GM23338 (cell line): ENCODE measurements at regions not wholly inside any gene's neighbourhood (a gene's known extent, or its start where the extent isn't known, plus 50 kb on each side); places are given as distances from the start of the nearest gene placed in this dataset.

Experiments
- ATAC-seq: fragments of 200-7000 bp; cut with Tn5 transposase; 3 replicates; pipeline ENCODE4 v1.9.1; 2020
- DNase-seq: peaks from one replicate; pipeline ENCODE4 v3.0.0-alpha.2; 2015; ENCODE audit warnings: low spot score
- H2AFZ ChIP-seq: fragments of 200-600 bp; sonication (generic); 2 replicates; pipeline ENCODE4 v1.8.0; 2016; ENCODE audit warnings: antibody characterized with exemption, mild to moderate bottlenecking, moderate library complexity
- H3F3A ChIP-seq: fragments of 200-600 bp; sonication (generic); replicated peaks from 2 replicates; pipeline ENCODE4 v1.8.0; 2017; ENCODE audit warnings: antibody characterized with exemption, mixed run types, low read depth
- H3K27ac ChIP-seq: fragments of 200-600 bp; sonication (generic); 2 replicates; pipeline ENCODE4 v1.6.1; 2016; ENCODE audit warnings: low read depth
- H3K27me3 ChIP-seq: fragments of 200-600 bp; sonication (generic); 2 replicates; pipeline ENCODE4 v1.8.0; 2016; ENCODE audit warnings: mild to moderate bottlenecking, mixed run types, moderate library complexity; ENCODE audit not compliant: insufficient read depth
- H3K36me3 ChIP-seq: fragments of 200-600 bp; sonication (generic); 2 replicates; pipeline ENCODE4 v1.8.0; 2016; ENCODE audit warnings: mild to moderate bottlenecking; ENCODE audit not compliant: insufficient read depth
- H3K4me1 ChIP-seq: fragments of 200-600 bp; sonication (generic); 2 replicates; pipeline ENCODE4 v1.8.0; 2016; ENCODE audit warnings: mild to moderate bottlenecking, moderate library complexity; ENCODE audit not compliant: insufficient read depth
- H3K4me2 ChIP-seq: fragments of 200-600 bp; sonication (generic); 2 replicates; pipeline ENCODE4 v1.7.1; 2017; ENCODE audit warnings: mixed run types
- H3K4me3 ChIP-seq: fragments of 200-600 bp; sonication (generic); 2 replicates; pipeline ENCODE4 v1.6.1; 2016; ENCODE audit warnings: mixed run types
- H3K79me2 ChIP-seq: fragments of 200-600 bp; sonication (generic); replicated peaks from 2 replicates; pipeline ENCODE4 v1.8.0; 2017; ENCODE audit warnings: mild to moderate bottlenecking; ENCODE audit not compliant: insufficient read depth
- H3K9me2 ChIP-seq: fragments of 200-600 bp; sonication (generic); 2 replicates; pipeline ENCODE4 v1.8.0; 2017; ENCODE audit not compliant: insufficient read depth
- H4K20me1 ChIP-seq: fragments of 200-600 bp; sonication (generic); replicated peaks from 2 replicates; pipeline ENCODE4 v1.8.0; 2017; ENCODE audit warnings: mild to moderate bottlenecking; ENCODE audit not compliant: insufficient read depth
- H3K27ac Mint-ChIP-seq: 2 replicates; pipeline ENCODE4 v1.8.0; 2020; ENCODE audit warnings: inconsistent platforms, mild to moderate bottlenecking, moderate library complexity, mixed read lengths
- H3K27me3 Mint-ChIP-seq: 3 replicates; pipeline ENCODE4 v1.8.0; 2022; ENCODE audit warnings: low read depth, mild to moderate bottlenecking, moderate library complexity, mixed read lengths, inconsistent platforms; ENCODE audit not compliant: insufficient read depth, poor library complexity
- H3K36me3 Mint-ChIP-seq: 3 replicates; pipeline ENCODE4 v1.8.0; 2021; ENCODE audit warnings: low read depth, mild to moderate bottlenecking, inconsistent platforms, moderate library complexity, mixed read lengths
- H3K4me1 Mint-ChIP-seq: 3 replicates; pipeline ENCODE4 v1.8.0; 2020; ENCODE audit warnings: mild to moderate bottlenecking, inconsistent platforms, mixed read lengths
- H3K4me3 Mint-ChIP-seq: 3 replicates; pipeline ENCODE4 v1.8.0; 2021; ENCODE audit warnings: moderate library complexity, mild to moderate bottlenecking, inconsistent platforms, mixed read lengths
- H3K9me3 Mint-ChIP-seq: 3 replicates; pipeline ENCODE4 v1.8.0; 2020; ENCODE audit warnings: moderate library complexity, mild to moderate bottlenecking, inconsistent platforms, mixed read lengths
- CREB1 ChIP-seq: fragments of 250-450 bp; sonication (Bioruptor Pico); IDR thresholded peaks from 2 replicates; pipeline ENCODE4 v1.5.0; 2020; ENCODE audit warnings: low read depth, mild to moderate bottlenecking, moderate library complexity
- JUNB ChIP-seq: IDR thresholded peaks from one replicate; pipeline ENCODE4 v1.6.1; 2016; ENCODE audit warnings: antibody characterized with exemption; ENCODE audit not compliant: unreplicated experiment
- NANOG ChIP-seq: IDR thresholded peaks from 2 replicates; pipeline ENCODE4 v1.6.1; 2016; ENCODE audit warnings: antibody characterized with exemption, borderline replicate concordance
- ZNF331 ChIP-seq: fragments of 250-450 bp; sonication (Bioruptor Pico); IDR thresholded peaks from 2 replicates; pipeline ENCODE4 v1.5.0; 2020; ENCODE audit warnings: low read depth, mild to moderate bottlenecking, moderate library complexity
- TF ChIP-seq, protein P1 (sequence below): fragments of 250-450 bp; sonication (Bioruptor Pico); IDR thresholded peaks from 2 replicates; pipeline ENCODE4 v1.5.0; 2020; ENCODE audit warnings: mild to moderate bottlenecking, moderate library complexity
- TF ChIP-seq, protein P2 (sequence below), 2 experiments: fragments of 200-600 bp in 1 of 2; sonication (generic) in 1 of 2; conservative IDR thresholded peaks; 2 replicates each; pipeline versions ENCODE4 v1.5.1 to v1.6.1; 2016 to 2017; ENCODE audit warnings: antibody characterized with exemption in 2 of 2, low read depth in 2 of 2, mild to moderate bottlenecking in 2 of 2, moderate library complexity in 1 of 2

DNA sequence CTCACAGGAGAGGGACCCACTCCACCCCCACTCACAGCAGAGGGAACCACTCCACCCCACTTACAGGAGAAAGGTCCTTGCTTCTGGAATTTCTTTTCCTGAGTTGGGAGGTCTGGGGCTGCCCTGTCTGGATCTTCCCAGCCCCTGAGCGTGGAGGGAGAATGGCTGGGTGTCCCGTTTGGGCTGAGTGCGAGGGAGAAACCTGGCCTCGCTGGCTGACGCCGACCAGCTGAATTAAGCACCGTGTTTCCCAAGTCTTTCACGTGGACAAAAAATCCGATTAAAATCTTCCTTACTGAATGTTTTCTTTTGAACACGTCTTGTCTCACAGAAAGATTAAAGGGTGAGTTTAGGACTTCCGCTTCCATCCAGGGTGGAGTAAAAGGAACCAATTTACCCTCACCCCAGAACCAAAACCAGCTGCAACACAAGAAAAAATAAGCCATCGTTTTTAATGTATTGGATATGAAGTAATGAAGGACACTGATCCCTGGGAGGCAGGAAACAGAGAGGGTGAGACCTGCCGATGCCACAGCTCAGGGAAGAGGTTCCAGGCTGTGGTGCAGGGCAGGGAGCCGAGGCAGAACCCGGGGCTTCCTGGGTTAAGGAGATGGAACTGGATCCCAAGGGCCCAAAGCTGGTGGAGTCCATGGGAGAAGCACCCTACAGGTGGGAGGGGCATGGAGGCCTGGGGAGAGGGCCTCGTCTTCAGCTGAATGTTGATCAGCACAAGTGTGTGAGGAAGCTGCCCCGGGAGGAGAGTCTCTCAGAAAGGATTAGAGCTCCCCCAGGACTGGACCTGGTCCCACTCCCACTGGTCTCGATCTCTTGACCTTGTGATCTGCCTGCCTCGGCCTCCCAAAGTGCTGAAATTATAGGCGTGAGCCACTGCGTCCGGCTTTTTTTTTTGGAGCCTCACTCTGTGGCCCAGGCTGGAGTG lies 60.3 kb downstream of the RTP5 start:
- H3K9me2 ChIP-seq = no peaks in the 10 kb centered on the region
- no peak overlapping the region for H3K4me3 ChIP-seq
- H3K9me3 Mint-ChIP-seq = no peaks in the 10 kb centered on the region
- H3K36me3 Mint-ChIP-seq = no peaks in the 10 kb centered on the region
- no peaks in the 10 kb centered on the region for H3K79me2 ChIP-seq
- H3K27me3 Mint-ChIP-seq = peaks cover 2% of the 10 kb centered on the region
- no peak overlapping the region for H3K27ac ChIP-seq
- no peak overlapping the region for H3K4me2 ChIP-seq
- H3K27ac Mint-ChIP-seq = no peak overlapping the region
- H3K4me1 Mint-ChIP-seq = peaks cover 12% of the 10 kb centered on the region; the same call in 2 of the 3 replicates
- TF ChIP-seq CREB1 (CRISPR knock-in tag) = no peak
- ATAC-seq (peak; percentile 24; the same call in 2 of the 3 replicates), DNase-seq (no peak)
- no peak overlapping the region for H3K4me3 Mint-ChIP-seq
- H3K36me3 ChIP-seq = no peaks in the 10 kb centered on the region
- no peaks in the 10 kb centered on the region for H3K4me1 ChIP-seq
- no peaks in the 10 kb centered on the region for H4K20me1 ChIP-seq
- no peaks in the 10 kb centered on the region for H3F3A ChIP-seq
- no peak overlapping the region for H2AFZ ChIP-seq
- no peaks in the 10 kb centered on the region for H3K27me3 ChIP-seq

GRCh38 chr2:241931084-241931975 lies 61.8 kb downstream of the RTP5 start:
- no peak overlapping the region for H3K4me2 ChIP-seq
- no peaks in the 10 kb centered on the region for H4K20me1 ChIP-seq
- H3K4me1 Mint-ChIP-seq = peaks cover 7% of the 10 kb centered on the region; the same call in 2 of the 3 replicates
- H3K36me3 ChIP-seq = no peaks in the 10 kb centered on the region
- peaks cover 9% of the 10 kb centered on the region; the same call in 2 of the 3 replicates for H3K36me3 Mint-ChIP-seq
- no peaks in the 10 kb centered on the region for H3K9me2 ChIP-seq
- no peaks in the 10 kb centered on the region for H3F3A ChIP-seq
- no peak for DNase-seq
- H3K79me2 ChIP-seq = no peaks in the 10 kb centered on the region
- no peak overlapping the region for H2AFZ ChIP-seq
- 0 out of 2 replicates have a peak, but pooled peaks cover 8% of the 10 kb centered on the region for H3K27me3 ChIP-seq
- ATAC-seq = no peak
- no peak overlapping the region for H3K4me3 Mint-ChIP-seq
- no peak overlapping the region for H3K4me3 ChIP-seq
- no peaks in the 10 kb centered on the region for H3K4me1 ChIP-seq
- no peak overlapping the region for H3K27ac ChIP-seq
- H3K9me3 Mint-ChIP-seq = peaks cover 9% of the 10 kb centered on the region
- H3K27me3 Mint-ChIP-seq = peaks cover 3% of the 10 kb centered on the region
- H3K27ac Mint-ChIP-seq = no peak overlapping the region
- TF ChIP-seq, protein P1, sequence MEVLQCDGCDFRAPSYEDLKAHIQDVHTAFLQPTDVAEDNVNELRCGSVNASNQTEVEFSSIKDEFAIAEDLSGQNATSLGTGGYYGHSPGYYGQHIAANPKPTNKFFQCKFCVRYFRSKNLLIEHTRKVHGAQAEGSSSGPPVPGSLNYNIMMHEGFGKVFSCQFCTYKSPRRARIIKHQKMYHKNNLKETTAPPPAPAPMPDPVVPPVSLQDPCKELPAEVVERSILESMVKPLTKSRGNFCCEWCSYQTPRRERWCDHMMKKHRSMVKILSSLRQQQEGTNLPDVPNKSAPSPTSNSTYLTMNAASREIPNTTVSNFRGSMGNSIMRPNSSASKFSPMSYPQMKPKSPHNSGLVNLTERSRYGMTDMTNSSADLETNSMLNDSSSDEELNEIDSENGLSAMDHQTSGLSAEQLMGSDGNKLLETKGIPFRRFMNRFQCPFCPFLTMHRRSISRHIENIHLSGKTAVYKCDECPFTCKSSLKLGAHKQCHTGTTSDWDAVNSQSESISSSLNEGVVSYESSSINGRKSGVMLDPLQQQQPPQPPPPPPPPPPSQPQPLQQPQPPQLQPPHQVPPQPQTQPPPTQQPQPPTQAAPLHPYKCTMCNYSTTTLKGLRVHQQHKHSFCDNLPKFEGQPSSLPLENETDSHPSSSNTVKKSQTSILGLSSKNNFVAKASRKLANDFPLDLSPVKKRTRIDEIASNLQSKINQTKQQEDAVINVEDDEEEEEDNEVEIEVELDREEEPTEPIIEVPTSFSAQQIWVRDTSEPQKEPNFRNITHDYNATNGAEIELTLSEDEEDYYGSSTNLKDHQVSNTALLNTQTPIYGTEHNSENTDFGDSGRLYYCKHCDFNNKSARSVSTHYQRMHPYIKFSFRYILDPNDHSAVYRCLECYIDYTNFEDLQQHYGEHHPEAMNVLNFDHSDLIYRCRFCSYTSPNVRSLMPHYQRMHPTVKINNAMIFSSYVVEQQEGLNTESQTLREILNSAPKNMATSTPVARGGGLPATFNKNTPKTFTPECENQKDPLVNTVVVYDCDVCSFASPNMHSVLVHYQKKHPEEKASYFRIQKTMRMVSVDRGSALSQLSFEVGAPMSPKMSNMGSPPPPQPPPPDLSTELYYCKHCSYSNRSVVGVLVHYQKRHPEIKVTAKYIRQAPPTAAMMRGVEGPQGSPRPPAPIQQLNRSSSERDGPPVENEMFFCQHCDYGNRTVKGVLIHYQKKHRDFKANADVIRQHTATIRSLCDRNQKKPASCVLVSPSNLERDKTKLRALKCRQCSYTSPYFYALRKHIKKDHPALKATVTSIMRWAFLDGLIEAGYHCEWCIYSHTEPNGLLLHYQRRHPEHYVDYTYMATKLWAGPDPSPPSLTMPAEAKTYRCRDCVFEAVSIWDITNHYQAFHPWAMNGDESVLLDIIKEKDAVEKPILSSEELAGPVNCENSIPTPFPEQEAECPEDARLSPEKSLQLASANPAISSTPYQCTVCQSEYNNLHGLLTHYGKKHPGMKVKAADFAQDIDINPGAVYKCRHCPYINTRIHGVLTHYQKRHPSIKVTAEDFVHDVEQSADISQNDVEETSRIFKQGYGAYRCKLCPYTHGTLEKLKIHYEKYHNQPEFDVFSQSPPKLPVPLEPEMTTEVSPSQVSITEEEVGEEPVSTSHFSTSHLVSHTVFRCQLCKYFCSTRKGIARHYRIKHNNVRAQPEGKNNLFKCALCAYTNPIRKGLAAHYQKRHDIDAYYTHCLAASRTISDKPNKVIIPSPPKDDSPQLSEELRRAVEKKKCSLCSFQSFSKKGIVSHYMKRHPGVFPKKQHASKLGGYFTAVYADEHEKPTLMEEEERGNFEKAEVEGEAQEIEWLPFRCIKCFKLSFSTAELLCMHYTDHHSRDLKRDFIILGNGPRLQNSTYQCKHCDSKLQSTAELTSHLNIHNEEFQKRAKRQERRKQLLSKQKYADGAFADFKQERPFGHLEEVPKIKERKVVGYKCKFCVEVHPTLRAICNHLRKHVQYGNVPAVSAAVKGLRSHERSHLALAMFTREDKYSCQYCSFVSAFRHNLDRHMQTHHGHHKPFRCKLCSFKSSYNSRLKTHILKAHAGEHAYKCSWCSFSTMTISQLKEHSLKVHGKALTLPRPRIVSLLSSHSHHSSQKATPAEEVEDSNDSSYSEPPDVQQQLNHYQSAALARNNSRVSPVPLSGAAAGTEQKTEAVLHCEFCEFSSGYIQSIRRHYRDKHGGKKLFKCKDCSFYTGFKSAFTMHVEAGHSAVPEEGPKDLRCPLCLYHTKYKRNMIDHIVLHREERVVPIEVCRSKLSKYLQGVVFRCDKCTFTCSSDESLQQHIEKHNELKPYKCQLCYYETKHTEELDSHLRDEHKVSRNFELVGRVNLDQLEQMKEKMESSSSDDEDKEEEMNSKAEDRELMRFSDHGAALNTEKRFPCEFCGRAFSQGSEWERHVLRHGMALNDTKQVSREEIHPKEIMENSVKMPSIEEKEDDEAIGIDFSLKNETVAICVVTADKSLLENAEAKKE = no peak
- TF ChIP-seq JUNB (no peak), CREB1 (CRISPR knock-in tag) (no peak), NANOG (no peak), ZNF331 (CRISPR knock-in tag) (no peak)
- TF ChIP-seq, protein P2, sequence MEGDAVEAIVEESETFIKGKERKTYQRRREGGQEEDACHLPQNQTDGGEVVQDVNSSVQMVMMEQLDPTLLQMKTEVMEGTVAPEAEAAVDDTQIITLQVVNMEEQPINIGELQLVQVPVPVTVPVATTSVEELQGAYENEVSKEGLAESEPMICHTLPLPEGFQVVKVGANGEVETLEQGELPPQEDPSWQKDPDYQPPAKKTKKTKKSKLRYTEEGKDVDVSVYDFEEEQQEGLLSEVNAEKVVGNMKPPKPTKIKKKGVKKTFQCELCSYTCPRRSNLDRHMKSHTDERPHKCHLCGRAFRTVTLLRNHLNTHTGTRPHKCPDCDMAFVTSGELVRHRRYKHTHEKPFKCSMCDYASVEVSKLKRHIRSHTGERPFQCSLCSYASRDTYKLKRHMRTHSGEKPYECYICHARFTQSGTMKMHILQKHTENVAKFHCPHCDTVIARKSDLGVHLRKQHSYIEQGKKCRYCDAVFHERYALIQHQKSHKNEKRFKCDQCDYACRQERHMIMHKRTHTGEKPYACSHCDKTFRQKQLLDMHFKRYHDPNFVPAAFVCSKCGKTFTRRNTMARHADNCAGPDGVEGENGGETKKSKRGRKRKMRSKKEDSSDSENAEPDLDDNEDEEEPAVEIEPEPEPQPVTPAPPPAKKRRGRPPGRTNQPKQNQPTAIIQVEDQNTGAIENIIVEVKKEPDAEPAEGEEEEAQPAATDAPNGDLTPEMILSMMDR (conservative IDR thresholded peaks at IDR 0.05; ENCODE audit: low read depth in 2 of 2) = no peak
